SJCRH30 (cell line): ENCODE measurements at regions not wholly inside any gene's neighbourhood (a gene's known extent, or its start where the extent isn't known, plus 50 kb on each side); places are given as distances from the start of the nearest gene placed in this dataset.

ENCODE experiments used
- DNase-seq, 2 experiments: peaks; one replicate each; pipeline ENCODE4 v3.0.0-alpha.2; 2015 to 2020
- H3K27ac ChIP-seq: fragments of 250-450 bp; sonication (Bioruptor Pico); 2 replicates; pipeline ENCODE4 v1.5.1; 2020; ENCODE audit warnings: mild to moderate bottlenecking, moderate library complexity
- H3K27me3 ChIP-seq: fragments of 250-450 bp; sonication (Bioruptor Pico); 2 replicates; pipeline ENCODE4 v1.5.1; 2020; ENCODE audit warnings: mild to moderate bottlenecking, moderate library complexity
- H3K36me3 ChIP-seq: fragments of 250-450 bp; sonication (Bioruptor Pico); 2 replicates; pipeline ENCODE4 v1.5.1; 2020; ENCODE audit warnings: mild to moderate bottlenecking, moderate library complexity
- H3K4me1 ChIP-seq: fragments of 250-450 bp; sonication (Bioruptor Pico); 2 replicates; pipeline ENCODE4 v1.5.1; 2020; ENCODE audit warnings: mild to moderate bottlenecking, moderate library complexity
- H3K4me3 ChIP-seq: fragments of 250-450 bp; sonication (Bioruptor Pico); 2 replicates; pipeline ENCODE4 v1.5.1; 2020; ENCODE audit warnings: mild to moderate bottlenecking, moderate library complexity
- H3K9me3 ChIP-seq: fragments of 250-450 bp; sonication (Bioruptor Pico); replicated peaks from 2 replicates; pipeline ENCODE4 v1.5.1; 2020; ENCODE audit warnings: mild to moderate bottlenecking, moderate library complexity

DNA sequence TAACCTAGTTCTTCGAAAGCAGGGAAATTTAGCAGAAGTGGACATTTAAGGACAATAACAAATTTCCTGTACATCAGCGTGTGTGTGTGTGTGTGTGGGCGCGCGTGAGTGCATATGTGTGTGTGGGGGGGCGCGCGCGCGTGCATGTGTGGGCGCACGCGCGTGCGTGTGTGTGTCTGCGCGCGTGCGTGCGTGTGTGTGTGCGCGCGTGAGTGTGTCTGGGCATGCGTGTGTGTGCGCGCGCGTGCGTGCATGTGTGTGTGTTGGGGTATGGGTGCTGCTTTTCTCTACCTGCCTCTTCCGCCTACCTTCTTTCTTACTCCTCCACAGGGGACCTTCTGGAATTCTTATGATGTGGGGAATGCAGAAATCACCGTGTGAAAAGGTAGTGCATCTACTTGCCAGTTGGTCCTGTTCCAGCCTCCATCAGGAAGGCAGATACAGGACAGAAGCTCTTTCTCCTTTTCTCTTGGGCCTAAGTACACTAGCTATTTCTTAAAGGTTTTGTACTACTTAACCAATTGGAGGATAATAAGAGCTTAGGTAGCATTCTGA lies 165.4 kb upstream of the KCNK2 start:
- no peaks in the 10 kb centered on the region for H3K4me1 ChIP-seq
- DNase-seq, result no peak
- no peaks in the 10 kb centered on the region for H3K27me3 ChIP-seq
- no peak overlapping the region for H3K27ac ChIP-seq
- no peaks in the 10 kb centered on the region for H3K9me3 ChIP-seq
- no peak overlapping the region for H3K4me3 ChIP-seq
- no peaks in the 10 kb centered on the region for H3K36me3 ChIP-seq

- no peak overlapping the region for H3K27ac ChIP-seq
- no peaks in the 10 kb centered on the region for H3K4me1 ChIP-seq
- H3K36me3 ChIP-seq, result no peaks in the 10 kb centered on the region
- H3K9me3 ChIP-seq, result no peaks in the 10 kb centered on the region
- no peak overlapping the region for H3K4me3 ChIP-seq
- H3K27me3 ChIP-seq, result no peaks in the 10 kb centered on the region
- no peak for DNase-seq
Observed at GRCh38 chr1:214918745-214919144, 163.8 kb upstream of the KCNK2 start.

DNA sequence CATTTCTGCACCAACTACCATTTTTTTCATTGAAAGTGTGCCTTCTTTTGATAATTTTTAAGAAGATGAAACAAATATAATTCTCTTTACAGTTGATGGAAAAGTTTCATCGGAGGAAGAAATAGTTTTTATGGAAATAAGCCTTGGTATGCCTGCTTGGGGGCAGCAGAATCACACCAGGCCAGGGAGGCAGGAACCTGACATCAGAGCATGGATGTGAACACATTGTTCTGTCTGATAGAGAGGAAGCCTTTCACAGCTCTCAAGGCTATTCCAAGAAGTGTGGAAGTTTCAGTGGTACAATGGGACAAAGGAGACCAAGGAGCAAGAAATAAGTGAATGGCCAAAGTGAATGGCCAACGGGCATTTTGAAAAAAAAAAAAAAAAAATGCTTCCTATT lies 162.2 kb upstream of the KCNK2 start:
- no peak for DNase-seq
- no peaks in the 10 kb centered on the region for H3K4me1 ChIP-seq

GRCh38 chr1:214923278-214923915 lies 159.1 kb upstream of the KCNK2 start:
- no peak overlapping the region for H3K27ac ChIP-seq
- no peak overlapping the region for H3K4me3 ChIP-seq
- no peaks in the 10 kb centered on the region for H3K36me3 ChIP-seq
- H3K27me3 ChIP-seq, result no peaks in the 10 kb centered on the region
- no peak for DNase-seq
- H3K9me3 ChIP-seq, result no peaks in the 10 kb centered on the region
- no peaks in the 10 kb centered on the region for H3K4me1 ChIP-seq

More for the DNA sequence above, 162.2 kb upstream of the KCNK2 start:
- H3K9me3 ChIP-seq, result no peaks in the 10 kb centered on the region
- H3K27ac ChIP-seq, result no peak overlapping the region
- no peak overlapping the region for H3K4me3 ChIP-seq
- no peaks in the 10 kb centered on the region for H3K36me3 ChIP-seq
- H3K27me3 ChIP-seq, result no peaks in the 10 kb centered on the region

GRCh38 chr1:214927796-214928195 lies 154.7 kb upstream of the KCNK2 start:
- Histone ChIP-seq H3K9me3 (no peaks in the 10 kb centered on the region), H3K27me3 (no peaks in the 10 kb centered on the region), H3K4me3 (no peak overlapping the region), H3K4me1 (no peaks in the 10 kb centered on the region), H3K36me3 (no peaks in the 10 kb centered on the region), H3K27ac (no peak overlapping the region)
- DNase-seq, result no peak

- DNase-seq, result no peak
- no peaks in the 10 kb centered on the region for H3K9me3 ChIP-seq
Observed at GRCh38 chr1:214928574-214928973, 154.0 kb upstream of the KCNK2 start.

DNA sequence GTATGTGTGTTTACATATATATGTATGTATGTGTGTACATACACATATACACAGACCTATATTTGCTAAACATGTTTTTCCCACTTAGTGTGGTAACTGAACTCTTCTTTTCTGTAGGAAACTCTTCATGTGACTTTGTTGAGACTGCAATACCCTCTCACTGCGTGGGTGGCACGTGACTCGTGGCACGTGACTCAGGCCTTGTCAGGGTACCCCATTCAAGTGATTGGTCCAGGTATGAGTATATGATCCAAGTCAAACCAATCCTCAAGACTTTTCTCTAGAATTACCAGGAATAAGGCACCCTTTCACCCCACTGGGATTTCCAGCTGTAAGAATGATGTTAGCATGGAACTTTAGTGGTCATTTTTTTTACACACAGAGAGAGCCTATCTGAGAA lies 149.2 kb upstream of the KCNK2 start:
- H3K4me3 ChIP-seq, result no peak overlapping the region
- H3K27me3 ChIP-seq, result no peaks in the 10 kb centered on the region
- no peaks in the 10 kb centered on the region for H3K9me3 ChIP-seq
- DNase-seq, result no peak
- H3K4me1 ChIP-seq, result no peaks in the 10 kb centered on the region
- no peaks in the 10 kb centered on the region for H3K36me3 ChIP-seq
- H3K27ac ChIP-seq, result no peak overlapping the region

More at GRCh38 chr1:214928574-214928973, 154.0 kb upstream of the KCNK2 start:
- no peak overlapping the region for H3K27ac ChIP-seq
- no peaks in the 10 kb centered on the region for H3K36me3 ChIP-seq
- H3K4me1 ChIP-seq, result no peaks in the 10 kb centered on the region
- no peak overlapping the region for H3K4me3 ChIP-seq
- no peaks in the 10 kb centered on the region for H3K27me3 ChIP-seq

DNA sequence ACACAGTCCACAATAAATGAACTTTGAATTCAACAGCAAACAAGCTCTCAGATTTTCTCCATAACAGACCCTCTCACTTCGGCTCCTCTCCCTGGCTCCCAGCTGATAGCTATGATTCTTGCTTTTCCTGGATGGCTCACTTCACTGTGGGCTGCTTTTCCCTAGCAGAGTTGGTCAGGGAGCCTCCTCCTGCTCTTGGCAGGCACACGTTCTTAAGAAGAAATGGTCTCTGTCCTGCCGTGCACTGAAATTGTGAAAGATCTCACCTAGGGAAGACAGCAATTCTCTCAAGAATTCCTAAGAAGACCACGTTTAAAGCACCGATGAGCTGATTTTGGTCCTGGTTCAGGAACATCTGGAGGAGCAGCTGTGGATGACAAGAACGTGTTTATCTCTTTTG lies 148.5 kb upstream of the KCNK2 start:
- no peak for DNase-seq
- Histone ChIP-seq H3K4me3 (no peak overlapping the region), H3K27me3 (no peaks in the 10 kb centered on the region), H3K9me3 (no peaks in the 10 kb centered on the region), H3K27ac (no peak overlapping the region), H3K4me1 (no peaks in the 10 kb centered on the region), H3K36me3 (no peaks in the 10 kb centered on the region)

- H3K4me3 ChIP-seq, result no peak overlapping the region
- DNase-seq, result no peak
- no peak overlapping the region for H3K27ac ChIP-seq
- no peaks in the 10 kb centered on the region for H3K4me1 ChIP-seq
- H3K9me3 ChIP-seq, result no peaks in the 10 kb centered on the region
- no peaks in the 10 kb centered on the region for H3K36me3 ChIP-seq
- no peaks in the 10 kb centered on the region for H3K27me3 ChIP-seq
Observed at GRCh38 chr1:214935258-214935657, 147.3 kb upstream of the KCNK2 start.

DNA sequence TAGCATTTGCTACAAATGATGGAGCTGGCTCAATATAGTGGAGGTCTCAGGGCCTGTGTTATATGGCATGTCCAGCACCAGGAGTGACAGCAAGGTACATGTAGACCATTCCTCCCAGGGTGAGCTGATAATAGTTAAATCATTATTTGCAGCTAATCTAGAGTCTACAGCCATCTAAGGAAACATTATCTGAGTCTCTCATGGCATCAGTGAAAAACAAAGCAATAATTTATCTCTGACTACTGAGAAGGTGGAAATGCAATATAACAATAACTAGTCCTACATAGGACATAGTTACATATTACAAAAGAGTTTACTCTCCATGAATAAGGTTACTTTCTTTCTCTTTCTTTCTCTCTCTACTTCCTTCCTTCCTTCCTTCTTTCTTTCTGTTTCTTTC lies 143.4 kb upstream of the KCNK2 start:
- Histone ChIP-seq H3K4me3 (no peak overlapping the region), H3K27ac (no peak overlapping the region), H3K36me3 (no peaks in the 10 kb centered on the region), H3K4me1 (no peaks in the 10 kb centered on the region), H3K9me3 (no peaks in the 10 kb centered on the region; the same call in 1 of the 2 replicates), H3K27me3 (no peaks in the 10 kb centered on the region)
- DNase-seq, result no peak

GRCh38 chr1:214941061-214941460 lies 141.5 kb upstream of the KCNK2 start:
- Histone ChIP-seq H3K4me3 (no peak overlapping the region), H3K4me1 (no peaks in the 10 kb centered on the region), H3K27me3 (no peaks in the 10 kb centered on the region), H3K27ac (no peak overlapping the region), H3K36me3 (no peaks in the 10 kb centered on the region), H3K9me3 (no peaks in the 10 kb centered on the region; the same call in 1 of the 2 replicates)
- no peak for DNase-seq

DNA sequence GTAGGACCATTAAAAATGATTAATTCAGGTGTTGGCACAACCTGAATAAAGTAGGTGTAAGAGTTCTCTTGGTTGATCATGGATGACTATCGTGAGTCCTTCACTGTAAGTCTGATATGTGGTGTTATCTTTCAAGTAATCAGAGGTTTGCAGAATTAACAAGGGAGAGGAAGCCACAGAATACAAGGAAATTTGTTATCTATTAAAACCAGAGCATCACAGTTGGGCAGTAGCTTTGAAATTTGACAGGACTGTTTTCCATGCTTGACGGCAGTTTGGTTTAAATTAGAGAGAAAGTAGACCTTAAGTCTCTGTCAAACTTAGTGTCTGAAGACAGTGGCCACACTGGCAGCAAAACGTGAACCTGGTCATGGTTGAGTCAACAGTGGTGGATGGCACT lies 139.5 kb upstream of the KCNK2 start:
- no peaks in the 10 kb centered on the region for H3K36me3 ChIP-seq

GRCh38 chr1:214946615-214947014 lies 135.9 kb upstream of the KCNK2 start:
- H3K4me1 ChIP-seq, result no peaks in the 10 kb centered on the region
- no peak overlapping the region for H3K27ac ChIP-seq
- H3K27me3 ChIP-seq, result no peaks in the 10 kb centered on the region; the same call in 1 of the 2 replicates
- H3K36me3 ChIP-seq, result no peaks in the 10 kb centered on the region
- H3K9me3 ChIP-seq, result no peaks in the 10 kb centered on the region; the same call in 1 of the 2 replicates
- no peak for DNase-seq
- H3K4me3 ChIP-seq, result no peak overlapping the region

More for the DNA sequence above, 139.5 kb upstream of the KCNK2 start:
- Histone ChIP-seq H3K4me3 (no peak overlapping the region), H3K9me3 (no peaks in the 10 kb centered on the region; the same call in 1 of the 2 replicates), H3K27me3 (no peaks in the 10 kb centered on the region), H3K27ac (no peak overlapping the region), H3K4me1 (no peaks in the 10 kb centered on the region)
- no peak for DNase-seq

- H3K36me3 ChIP-seq, result no peaks in the 10 kb centered on the region
- H3K4me1 ChIP-seq, result no peaks in the 10 kb centered on the region
- no peak overlapping the region for H3K4me3 ChIP-seq
- H3K27me3 ChIP-seq, result no peaks in the 10 kb centered on the region; the same call in 1 of the 2 replicates
- no peak for DNase-seq
- H3K9me3 ChIP-seq, result no peaks in the 10 kb centered on the region
- H3K27ac ChIP-seq, result no peak overlapping the region
Observed at GRCh38 chr1:214952648-214953047, 129.9 kb upstream of the KCNK2 start.

GRCh38 chr1:214953901-214954616 lies 128.5 kb upstream of the KCNK2 start:
- no peak overlapping the region for H3K27ac ChIP-seq
- no peaks in the 10 kb centered on the region for H3K36me3 ChIP-seq
- no peak for DNase-seq
- no peaks in the 10 kb centered on the region for H3K4me1 ChIP-seq
- no peaks in the 10 kb centered on the region for H3K9me3 ChIP-seq
- no peak overlapping the region for H3K4me3 ChIP-seq
- no peaks in the 10 kb centered on the region; the same call in none of the 2 replicates for H3K27me3 ChIP-seq
